Brain microvascular endothelial cell (primary cell): ENCODE measurements at regions not wholly inside any gene's neighbourhood (a gene's known extent, or its start where the extent isn't known, plus 50 kb on each side); places are given as distances from the start of the nearest gene placed in this dataset.
"Not testable (repeated sequence)": the region's sequence is repeated elsewhere in the genome, so short reads cannot be mapped to it uniquely, and the experiment has no call there.

Experiments used
- DNase-seq: peaks from one replicate; pipeline ENCODE4 v3.0.0-alpha.2; 2020
- H3K27ac ChIP-seq: fragments of 250-450 bp; sonication (Bioruptor Pico); 2 replicates; pipeline ENCODE4 v1.5.1; 2020; ENCODE audit warnings: mild to moderate bottlenecking, moderate library complexity
- H3K27me3 ChIP-seq: fragments of 250-450 bp; sonication (Bioruptor Pico); replicated peaks from 2 replicates; pipeline ENCODE4 v1.5.1; 2020; ENCODE audit warnings: mild to moderate bottlenecking
- H3K36me3 ChIP-seq: fragments of 250-450 bp; sonication (Bioruptor Pico); replicated peaks from 2 replicates; pipeline ENCODE4 v1.5.1; 2020; ENCODE audit warnings: mild to moderate bottlenecking
- H3K4me3 ChIP-seq: 2 replicates; pipeline ENCODE4 v1.5.1; 2011; ENCODE audit warnings: low read depth, mild to moderate bottlenecking, control low read depth, low read length, moderate library complexity
- in situ Hi-C: cut with HindIII; loops from 2 replicates; pipeline ENCODE4 v1.10.0; 2017; ENCODE audit warnings: low sequenced_read_pairs, low pct_ligation_motif_present
- TF ChIP-seq, protein P1 (sequence below): IDR thresholded peaks from 2 replicates; pipeline ENCODE4 v1.5.1; 2011; ENCODE audit warnings: low read depth, mild to moderate bottlenecking, moderate library complexity, low read length, control low read depth, inconsistent platforms; ENCODE audit errors: missing control alignments

DNA sequence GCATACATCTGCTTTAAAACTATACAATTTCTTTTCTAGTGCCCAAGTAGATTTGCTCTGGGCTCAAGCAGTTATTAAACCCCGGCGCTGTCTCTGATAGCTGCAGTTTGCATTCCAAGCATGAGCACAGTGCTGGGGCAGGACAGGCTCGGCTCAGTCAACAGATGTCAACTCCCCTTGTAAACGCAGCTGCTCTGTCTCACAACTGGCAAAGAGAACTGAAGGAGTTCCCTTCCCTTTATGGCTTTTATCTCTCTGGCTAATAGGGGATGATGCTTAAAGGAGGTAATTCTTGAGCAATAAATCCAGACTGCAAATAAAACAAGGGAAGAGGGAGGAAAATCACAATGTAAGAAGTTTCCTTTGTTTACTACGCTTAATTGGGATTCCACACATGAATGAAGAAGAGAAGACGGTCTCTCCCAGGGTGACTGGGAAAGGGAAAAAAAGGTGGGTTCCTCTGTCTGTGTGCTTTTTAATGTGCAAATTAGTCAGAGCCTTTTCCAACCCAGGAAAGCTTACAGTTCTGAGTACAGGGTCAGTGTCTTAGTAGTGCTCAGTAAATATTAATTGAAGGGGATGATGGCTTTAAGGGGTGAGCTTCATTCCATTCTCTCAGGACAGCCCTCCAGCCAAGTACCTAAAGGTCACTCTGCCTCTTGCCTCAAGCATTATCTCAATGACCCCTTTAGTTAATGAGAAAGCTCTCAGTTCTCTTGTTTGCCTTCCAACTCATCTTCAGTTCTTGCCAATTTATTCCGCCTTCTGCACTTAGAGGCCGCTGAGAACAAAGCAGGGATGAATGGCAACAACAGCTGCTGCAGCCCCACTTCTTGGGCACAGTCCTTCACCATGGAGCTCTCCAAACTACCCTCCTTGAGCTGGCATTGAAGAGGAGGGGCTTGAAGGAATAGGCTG is 155.7 kb upstream of the JADE1 start:
- no peaks in the 10 kb centered on the region for H3K27me3 ChIP-seq
- no peaks in the 10 kb centered on the region for H3K36me3 ChIP-seq
- no peak overlapping the region for H3K4me3 ChIP-seq
- TF ChIP-seq, protein P1, sequence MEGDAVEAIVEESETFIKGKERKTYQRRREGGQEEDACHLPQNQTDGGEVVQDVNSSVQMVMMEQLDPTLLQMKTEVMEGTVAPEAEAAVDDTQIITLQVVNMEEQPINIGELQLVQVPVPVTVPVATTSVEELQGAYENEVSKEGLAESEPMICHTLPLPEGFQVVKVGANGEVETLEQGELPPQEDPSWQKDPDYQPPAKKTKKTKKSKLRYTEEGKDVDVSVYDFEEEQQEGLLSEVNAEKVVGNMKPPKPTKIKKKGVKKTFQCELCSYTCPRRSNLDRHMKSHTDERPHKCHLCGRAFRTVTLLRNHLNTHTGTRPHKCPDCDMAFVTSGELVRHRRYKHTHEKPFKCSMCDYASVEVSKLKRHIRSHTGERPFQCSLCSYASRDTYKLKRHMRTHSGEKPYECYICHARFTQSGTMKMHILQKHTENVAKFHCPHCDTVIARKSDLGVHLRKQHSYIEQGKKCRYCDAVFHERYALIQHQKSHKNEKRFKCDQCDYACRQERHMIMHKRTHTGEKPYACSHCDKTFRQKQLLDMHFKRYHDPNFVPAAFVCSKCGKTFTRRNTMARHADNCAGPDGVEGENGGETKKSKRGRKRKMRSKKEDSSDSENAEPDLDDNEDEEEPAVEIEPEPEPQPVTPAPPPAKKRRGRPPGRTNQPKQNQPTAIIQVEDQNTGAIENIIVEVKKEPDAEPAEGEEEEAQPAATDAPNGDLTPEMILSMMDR = no peak
- in situ Hi-C loops = no loop called here
- H3K27ac ChIP-seq = no peak overlapping the region
- peak; percentile 21 for DNase-seq

DNA sequence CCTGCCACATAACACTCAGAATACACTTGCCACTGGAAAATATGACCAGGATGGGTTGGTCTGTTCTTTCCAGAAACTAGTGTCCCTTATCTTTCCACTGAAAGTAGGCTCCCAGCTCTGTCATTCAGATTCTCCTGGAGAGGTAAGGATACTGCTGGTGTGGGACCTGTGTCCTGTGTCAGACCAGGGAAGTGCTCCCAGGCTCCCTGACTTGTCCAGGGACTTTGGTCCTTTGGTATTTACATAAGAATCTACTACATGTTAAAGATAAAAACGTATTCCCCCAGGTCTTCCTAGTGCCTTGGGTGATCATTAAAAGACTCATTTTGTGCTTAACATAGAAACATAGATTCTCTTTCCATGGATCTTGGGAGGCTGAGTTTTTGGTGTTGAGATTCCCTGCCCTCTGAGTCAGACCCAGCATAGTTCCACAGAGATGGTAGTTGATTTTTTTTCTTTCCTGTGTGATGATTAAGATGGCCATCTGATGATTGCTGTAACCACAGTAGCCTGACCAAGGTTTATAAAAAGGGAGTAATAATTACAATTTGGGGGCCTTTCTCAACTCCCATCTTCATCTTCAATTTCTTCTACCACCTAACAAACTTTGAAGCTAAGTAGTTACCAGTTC is 159.8 kb upstream of the JADE1 start:
- DNase-seq = peak; percentile 31

DNA sequence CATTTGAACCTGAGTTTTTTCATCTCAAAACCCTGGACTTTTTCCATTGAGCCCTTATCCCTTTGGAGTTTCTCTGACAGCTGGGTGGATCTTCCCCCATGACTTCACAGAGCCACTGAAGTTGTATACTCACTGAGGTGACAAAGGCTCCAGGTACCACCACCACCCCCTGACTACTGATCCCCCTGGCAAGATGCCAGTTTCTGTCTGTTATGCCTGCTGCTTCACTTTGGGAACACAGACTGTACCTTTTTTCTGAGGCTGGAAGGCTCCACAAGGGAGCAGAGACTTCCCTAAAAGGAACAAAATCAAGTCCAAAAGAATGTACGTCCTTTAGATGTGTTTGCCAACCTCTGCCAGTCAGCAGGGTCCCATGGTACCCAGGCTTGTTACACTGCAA is 160.3 kb upstream of the JADE1 start:
- TF ChIP-seq, protein P1 = no peak
- Histone ChIP-seq H3K4me3 (no peak overlapping the region), H3K27ac (no peak overlapping the region), H3K36me3 (no peaks in the 10 kb centered on the region), H3K27me3 (no peaks in the 10 kb centered on the region)
- no peak for DNase-seq
- in situ Hi-C loops = no loop called here

More for the DNA sequence above, 159.8 kb upstream of the JADE1 start:
- TF ChIP-seq, protein P1 = no peak
- no peak overlapping the region for H3K27ac ChIP-seq
- no peaks in the 10 kb centered on the region for H3K36me3 ChIP-seq
- no peak overlapping the region for H3K4me3 ChIP-seq
- H3K27me3 ChIP-seq = no peaks in the 10 kb centered on the region
- in situ Hi-C loops = no loop called here

DNA sequence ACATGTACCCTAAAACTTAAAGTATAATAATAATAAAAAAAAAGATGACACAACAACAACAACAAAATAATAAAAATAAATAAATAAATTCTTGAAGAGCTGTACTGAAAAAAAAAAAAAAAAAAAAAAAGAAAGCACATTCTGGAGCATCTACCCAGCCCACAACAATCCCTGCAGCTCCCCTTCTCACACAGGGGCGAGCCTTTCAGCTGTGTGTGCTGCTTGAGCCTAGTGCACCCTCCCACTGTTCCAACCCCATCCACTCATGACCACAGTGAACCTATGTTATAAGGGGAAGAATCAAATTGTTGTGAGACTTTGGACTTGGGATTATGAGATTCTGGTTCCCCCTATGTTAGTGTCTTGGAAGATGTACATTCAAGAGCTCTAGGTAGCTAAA is 161.5 kb upstream of the JADE1 start:
- H3K4me3 ChIP-seq = no peak overlapping the region
- in situ Hi-C loops = no loop called here
- no peaks in the 10 kb centered on the region for H3K27me3 ChIP-seq
- no peak for DNase-seq
- H3K36me3 ChIP-seq = no peaks in the 10 kb centered on the region
- no peak overlapping the region for H3K27ac ChIP-seq
- TF ChIP-seq, protein P1 = no peak

DNA sequence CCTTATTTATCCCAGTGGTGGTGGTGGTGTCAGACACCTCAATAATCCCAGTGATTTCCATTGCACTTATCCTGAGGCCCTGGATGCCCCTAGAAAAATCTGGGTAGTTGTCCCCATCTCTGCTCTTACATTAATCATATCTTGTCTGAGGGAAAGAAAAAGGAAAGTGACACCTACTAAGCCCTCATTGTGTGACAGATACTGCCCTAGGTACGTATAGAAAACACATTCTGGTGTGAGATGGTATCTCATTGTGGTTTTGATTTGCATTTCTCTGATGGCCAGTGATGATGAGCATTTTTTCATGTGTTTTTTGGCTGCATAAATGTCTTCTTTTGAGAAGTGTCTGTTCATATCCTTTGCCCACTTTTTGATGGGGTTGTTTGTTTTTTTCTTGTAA is 162.6 kb upstream of the JADE1 start:
- H3K36me3 ChIP-seq, H3K27me3 ChIP-seq, DNase-seq, H3K4me3 ChIP-seq, H3K27ac ChIP-seq, in situ Hi-C loops: not testable (repeated sequence)

DNA sequence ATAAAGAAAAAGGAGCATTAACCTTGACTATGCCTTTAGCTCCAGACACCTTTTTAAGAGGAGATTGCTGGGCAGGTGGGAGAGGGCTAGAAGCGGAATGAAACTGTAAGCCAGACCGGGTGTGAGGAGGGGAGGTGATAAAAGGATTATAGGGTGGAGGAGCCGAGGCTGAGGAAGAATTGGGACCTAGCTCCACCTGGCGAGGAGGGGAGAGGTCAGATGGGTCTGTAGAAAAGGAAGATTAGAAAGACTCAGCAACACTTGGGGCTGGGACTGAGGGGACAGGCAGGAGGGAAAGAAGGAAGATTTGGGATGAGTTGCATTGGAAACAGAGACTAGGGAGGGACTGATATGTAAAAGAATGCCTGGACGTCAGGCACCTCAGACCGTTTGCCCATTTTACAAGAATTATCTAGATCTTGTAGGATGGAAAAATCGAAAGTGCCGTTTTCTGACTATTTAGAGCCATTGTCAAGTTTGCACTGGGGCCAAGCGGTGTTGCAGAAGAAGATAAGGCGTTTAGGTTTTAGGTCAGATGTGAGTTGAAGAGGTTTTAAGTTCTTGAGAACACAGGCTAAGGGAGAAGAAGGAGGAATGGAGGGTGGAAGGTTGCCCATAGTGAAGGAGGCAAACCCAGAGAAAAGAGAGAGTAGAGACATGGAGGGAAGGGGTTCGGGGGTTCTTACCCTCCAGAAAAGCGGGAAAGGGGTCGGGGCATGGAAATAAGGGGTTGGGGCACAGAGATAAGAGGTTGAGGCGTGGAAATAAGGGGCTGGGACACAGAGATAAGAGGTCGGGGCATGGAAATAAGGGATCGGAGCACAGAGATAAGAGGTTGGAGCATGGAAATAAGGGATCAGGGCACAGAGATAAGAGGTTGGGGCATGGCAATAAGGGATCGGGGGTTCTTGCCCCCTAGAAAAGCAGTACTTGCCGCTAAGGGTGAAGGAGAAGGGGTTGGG is 164.5 kb upstream of the JADE1 start:
- H3K27me3 ChIP-seq, DNase-seq, H3K36me3 ChIP-seq, in situ Hi-C loops, H3K4me3 ChIP-seq, H3K27ac ChIP-seq: not testable (repeated sequence)

DNA sequence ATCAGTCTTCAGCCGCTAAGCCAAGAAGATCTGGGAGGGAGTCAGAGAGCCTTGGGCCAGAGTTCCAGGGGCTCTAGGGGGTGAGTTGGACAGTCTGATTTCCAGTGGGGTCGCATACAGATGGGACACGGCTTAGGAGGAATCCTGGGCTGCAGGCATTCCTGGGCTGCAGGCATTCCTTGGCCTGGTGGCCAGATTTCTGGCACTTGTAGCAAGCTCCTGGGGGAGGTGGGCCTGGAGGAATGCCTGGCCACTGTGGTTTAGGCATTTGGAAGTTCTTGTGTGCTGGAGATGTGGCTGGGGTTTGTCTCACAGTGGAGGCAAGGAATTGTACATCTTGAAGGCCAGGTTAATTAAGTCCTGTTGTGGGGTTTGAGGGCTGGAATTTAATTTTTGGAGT is 165.4 kb upstream of the JADE1 start:
- DNase-seq, H3K27me3 ChIP-seq, H3K4me3 ChIP-seq, in situ Hi-C loops, H3K27ac ChIP-seq, H3K36me3 ChIP-seq: not testable (repeated sequence)

DNA sequence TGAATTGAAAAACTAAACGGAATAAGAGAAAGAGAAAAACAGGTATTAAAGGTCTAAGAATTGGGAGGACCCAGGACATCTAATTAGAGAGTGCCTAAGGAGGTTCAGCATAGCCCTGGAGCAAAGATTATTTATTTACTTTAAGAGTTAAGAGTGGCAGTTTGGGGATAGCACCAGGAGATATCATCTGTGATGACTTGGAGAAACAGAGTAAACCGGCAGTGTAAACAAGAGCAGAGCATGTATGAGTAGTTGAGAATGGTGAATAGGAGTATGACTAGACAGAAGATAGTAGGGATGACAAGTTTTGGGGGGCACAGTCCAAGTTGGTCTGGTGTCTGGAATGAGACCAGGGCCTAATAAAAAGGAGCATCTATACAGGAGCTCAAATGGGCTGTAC is 167.9 kb upstream of the JADE1 start:
- in situ Hi-C loops, H3K27ac ChIP-seq, H3K4me3 ChIP-seq, H3K27me3 ChIP-seq, H3K36me3 ChIP-seq, DNase-seq: not testable (repeated sequence)
